Inferior parietal cortex (tissue), 1 donor: ENCODE measurements at regions not wholly inside any gene's neighbourhood (a gene's known extent, or its start where the extent isn't known, plus 50 kb on each side); places are given as distances from the start of the nearest gene placed in this dataset.

ENCODE experiments used
- DNase-seq: peaks from one replicate; pipeline ENCODE4 v3.0.0-alpha.2; 2016; ENCODE audit errors: extremely low spot score

- DNase-seq = no peak
These were observed 205.4 kb upstream of the SNX19 start for GRCh38 chr11:131121426-131122333.

DNA sequence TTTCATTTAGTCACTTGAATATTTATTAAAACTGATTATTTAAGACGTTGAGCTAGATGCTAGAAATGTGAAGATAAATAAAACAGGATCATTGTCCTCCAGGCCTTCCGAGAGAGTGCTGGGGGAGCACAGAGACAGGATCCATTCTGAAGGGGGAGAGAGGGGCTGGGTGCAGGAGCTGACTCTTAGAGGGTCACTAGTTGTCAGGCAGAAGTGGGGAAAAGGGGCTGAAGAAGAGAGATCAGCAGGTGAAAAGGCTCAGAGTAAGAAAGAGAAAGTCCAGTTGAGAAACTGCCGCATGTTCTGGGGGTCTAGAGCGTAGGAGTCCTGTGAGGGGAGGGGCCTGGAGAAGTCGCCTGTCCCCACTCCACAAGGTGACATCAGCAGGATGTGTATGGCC is 206.2 kb upstream of the SNX19 start:
- DNase-seq = no peak

DNA sequence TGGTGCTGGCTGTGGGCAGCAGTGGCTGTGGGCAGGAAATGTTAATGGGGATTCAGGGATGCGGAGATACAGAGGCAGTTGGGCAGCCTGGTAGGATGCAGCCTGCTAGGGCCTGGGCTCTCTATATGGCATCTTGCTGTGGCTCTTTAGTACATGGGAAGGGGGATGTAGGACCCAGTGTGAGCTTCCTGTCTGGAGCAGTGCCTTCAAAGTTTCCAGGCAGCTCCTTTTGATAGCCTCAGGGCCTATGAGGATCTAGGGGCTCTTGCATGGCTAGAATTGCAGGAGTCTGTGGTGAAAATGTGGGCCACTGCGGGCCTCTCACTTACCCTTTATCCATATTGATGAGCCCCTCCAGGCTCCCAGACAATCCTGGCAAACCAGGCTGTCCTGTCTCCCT is 213.2 kb upstream of the SNX19 start:
- no peak for DNase-seq

DNA sequence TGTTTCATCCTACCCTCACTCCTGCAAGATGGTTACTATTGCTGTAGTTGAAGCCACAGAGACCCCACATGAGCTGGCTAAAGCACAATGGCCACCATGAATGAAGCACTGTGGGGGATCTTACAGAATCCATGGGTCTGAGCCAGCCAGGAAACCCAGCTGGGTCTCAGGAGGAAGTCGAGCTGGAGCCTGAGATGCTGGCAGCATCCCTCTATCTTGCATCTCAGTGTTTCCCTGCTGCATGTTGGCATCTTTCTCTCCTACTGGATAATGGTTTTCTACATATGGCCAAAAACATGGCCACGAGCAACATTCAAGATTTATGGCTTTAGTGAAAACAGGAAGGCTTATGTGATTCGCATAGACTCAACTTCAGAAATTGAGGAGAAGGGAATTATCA is 219.3 kb upstream of the SNX19 start:
- DNase-seq = no peak

GRCh38 chr11:131136486-131136885 is 220.2 kb upstream of the SNX19 start:
- no peak for DNase-seq

DNA sequence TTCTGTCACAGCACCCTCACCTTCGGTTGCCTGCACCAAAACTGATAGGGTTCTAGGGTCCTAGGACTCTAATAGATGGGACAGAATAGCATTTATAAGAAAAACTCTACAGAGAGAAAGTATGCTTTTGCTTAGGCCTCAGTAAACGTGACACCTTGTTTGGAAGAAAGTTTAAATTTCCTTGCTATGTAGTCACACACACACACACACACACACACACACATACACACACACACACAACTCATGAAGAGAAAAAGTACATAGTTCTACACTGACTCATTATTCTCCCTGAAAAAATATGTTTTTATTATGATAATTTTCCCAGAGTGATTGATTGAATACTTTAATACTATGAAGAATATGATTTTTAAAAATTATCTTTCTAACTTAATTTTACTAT is 220.8 kb upstream of the SNX19 start:
- no peak for DNase-seq

- DNase-seq = no peak
These were observed 222.5 kb upstream of the SNX19 start for GRCh38 chr11:131138731-131139130.

- DNase-seq = no peak
These were observed 224.6 kb upstream of the NTM start for GRCh38 chr11:131145791-131146190.

DNA sequence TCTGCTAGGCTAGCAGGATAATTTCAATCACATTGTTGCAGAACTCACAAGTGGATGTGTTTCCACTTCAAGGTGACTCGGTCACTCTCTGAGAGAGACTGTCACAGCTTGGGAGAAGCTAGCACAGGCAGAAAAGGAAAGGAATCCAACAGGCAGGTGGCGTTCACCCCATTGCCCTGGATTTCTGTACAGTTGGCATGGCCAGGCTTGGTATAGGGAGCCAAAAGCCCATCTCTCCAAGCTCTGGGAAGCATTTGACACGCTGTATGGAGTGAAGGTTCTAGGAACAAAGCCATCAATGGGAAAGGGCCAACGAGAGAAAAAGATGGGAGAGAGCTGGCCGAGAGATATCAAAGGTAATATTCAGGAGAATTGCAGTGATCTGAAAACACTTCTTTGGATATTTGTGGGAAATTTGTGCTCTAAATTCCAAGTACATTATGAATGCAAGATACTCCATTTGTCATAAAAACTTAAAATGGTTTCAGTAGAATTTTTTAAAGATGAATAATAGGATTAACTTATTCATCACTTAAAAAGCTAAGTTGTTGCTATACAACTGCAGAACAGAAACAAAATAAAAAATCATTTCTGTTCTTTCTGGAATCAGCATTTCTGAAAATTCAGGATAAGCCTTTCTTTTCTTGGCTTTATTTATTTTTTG is 223.5 kb upstream of the NTM start:
- no peak for DNase-seq

DNA sequence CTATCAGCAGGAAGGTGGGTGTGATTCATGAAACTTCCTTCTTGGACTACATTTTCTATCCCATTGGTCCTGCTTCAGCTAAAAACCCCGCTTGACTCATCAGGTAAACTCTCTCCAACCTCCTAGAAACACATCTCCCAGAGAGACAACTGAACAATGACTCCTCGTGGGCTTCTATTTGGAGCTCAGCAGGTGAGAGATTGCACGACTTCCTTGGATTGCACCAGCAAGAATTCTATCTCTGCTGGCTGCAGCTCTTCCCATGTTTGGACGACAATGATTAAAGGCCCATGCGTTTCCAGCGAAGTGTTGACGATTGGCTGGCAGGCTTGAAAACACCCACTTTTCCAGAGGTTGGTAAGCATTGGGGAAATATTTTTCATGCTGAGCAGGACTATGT is 216.1 kb upstream of the NTM start:
- DNase-seq = no peak

DNA sequence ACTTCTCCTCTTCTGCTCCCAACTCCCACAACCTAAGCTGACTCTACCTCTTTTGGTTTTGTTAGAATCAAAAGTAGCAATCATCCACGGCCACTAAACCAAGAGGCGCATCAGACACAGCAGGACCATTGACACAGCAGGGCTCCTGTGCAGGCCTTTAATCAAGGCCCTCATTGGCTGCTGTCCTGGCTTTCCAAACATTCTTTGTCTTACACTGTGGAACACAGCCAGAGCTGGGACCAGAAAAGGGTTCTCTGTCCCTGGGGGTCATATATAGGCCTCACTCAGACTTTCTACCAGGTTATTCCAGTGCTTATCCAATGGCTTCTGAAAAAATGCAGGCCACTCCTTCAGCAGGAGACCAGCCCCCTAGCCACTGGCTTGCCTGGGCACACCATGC is 212.7 kb upstream of the NTM start:
- peak; percentile 9 for DNase-seq

- no peak for DNase-seq
These were observed 209.6 kb upstream of the NTM start for GRCh38 chr11:131160846-131161245.

DNA sequence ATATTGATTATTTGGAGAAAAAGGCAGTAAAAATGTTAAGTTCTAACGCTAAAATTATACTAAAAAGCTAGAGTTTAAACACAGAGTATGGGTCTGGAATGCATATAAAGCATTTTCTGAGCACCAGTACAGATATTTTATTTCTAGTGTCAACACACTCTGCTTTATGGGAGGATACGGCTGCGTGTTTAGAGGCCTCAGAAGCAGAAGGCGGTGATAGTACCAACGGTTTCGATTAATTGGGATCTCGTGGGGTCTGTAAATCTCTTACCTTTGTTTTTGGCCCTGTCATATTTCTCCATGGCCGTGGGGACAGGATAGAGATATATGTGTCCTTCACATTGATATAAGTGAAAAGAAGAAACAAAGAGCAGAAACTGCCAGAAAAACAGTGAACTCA is 206.8 kb upstream of the NTM start:
- no peak for DNase-seq

DNA sequence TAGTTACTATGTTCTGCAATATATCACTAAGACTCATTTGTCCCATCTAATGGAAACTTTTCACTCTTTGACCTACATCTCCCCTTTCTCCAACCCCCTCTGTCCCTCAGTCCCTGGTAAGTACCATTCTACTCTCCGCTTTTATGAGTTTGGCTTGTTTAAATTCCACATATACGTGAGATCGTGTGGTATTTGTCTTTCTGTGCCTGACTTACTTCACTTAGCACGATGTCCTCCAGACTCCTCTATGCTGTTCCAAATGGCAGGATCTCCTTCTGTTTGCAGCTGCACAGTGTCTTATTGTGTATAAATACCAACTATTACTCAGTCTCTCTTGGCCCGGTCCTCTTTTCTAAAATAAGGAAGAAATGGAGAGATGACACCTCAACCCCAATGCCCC is 205.4 kb upstream of the NTM start:
- no peak for DNase-seq

- no peak for DNase-seq
These were observed 201.3 kb upstream of the NTM start for GRCh38 chr11:131168839-131169713.

DNA sequence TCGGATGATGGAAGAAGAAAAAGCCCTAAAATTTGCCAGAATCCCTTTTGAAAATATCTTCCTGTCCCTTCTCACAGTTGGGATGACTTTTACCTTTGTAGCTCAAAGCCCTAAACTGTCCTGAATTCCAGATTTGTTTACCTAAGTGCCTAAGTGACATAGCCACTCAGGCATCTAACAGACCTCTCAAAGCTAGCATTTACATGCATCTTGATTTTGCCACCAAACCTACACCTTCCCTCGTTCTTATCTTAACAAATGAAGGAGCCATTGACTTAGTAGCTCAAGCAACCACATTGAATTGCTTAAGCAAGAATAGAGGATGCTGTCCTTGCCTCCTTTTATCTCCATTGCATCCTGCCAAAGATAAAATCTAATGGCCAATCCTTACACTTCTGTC is 198.4 kb upstream of the NTM start:
- no peak for DNase-seq

- no peak for DNase-seq
These were observed 192.4 kb upstream of the NTM start for GRCh38 chr11:131178020-131178419.

DNA sequence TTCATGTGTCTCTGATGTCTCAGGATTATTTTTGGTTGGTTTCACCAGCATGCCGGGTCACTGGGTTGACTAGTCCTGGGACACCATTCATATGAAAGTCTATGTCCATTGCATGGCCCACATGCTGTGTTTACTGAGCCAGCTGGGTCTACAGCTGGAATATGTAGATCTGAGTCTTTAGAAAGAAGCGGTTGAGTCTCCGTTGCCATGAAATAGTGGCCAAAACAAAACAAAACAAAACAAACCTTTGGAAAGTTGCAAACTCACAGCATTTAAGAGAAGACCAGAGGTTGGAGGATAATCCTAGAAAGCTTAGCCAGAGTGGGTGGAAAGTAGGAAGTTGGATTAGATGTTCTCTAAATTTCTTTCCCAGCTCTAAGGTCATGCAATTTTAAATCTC is 191.8 kb upstream of the NTM start:
- no peak for DNase-seq

DNA sequence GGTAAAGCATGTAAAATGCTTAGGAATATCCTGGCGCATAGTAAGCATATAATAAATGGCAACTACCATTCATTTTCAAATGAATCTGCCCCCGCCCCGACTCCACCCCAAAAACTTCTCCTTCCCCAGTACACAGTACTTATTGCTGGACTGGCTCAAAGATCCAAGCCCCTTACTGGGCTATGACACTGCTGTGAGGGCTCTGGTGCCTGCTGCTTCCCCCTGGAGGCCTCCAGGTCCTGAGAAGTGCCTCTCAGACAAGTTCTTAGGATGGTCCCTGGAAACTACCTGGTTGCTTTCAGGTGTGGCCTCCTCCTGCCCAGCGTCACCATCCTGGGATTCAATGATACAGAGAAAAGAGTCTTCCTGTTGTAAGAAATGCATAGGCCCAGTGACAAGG is 190.6 kb upstream of the NTM start:
- no peak for DNase-seq

DNA sequence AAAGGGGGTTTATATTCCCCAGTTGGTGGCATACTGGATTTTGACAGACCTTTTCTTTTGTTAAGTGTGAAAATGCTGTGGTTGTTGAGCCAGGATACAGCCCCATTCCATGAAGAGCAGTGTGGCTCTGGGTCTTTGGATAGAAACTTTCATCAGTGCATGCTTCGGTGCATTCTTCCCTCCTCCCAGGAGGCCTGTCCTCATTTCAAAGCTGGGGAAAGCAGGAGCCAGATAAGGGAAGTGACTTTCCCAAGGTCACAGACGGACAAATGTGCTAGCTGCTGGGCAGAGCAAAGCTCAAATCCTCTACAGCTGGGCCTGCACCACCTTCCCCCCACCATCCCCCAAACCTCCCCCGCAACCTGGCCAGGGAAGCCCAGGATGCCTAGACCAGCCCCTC is 184.5 kb upstream of the NTM start:
- no peak for DNase-seq

GRCh38 chr11:131186629-131187101 is 183.8 kb upstream of the NTM start:
- DNase-seq = no peak

GRCh38 chr11:131190446-131190845 is 180.0 kb upstream of the NTM start:
- DNase-seq = no peak
